Activated naive CD8-positive, alpha-beta T cell treated with anti-CD3 and anti-CD28 coated beads for 36 hours (primary cell): ENCODE measurements at regions not wholly inside any gene's neighbourhood (a gene's known extent, or its start where the extent isn't known, plus 50 kb on each side); places are given as distances from the start of the nearest gene placed in this dataset.

Experiments
- DNase-seq: peaks from one replicate; pipeline ENCODE4 v3.0.0; 2021
- H3K27ac Mint-ChIP-seq: one replicate; pipeline ENCODE4 v1.8.0; 2022; ENCODE audit warnings: mild to moderate bottlenecking, moderate library complexity, mixed read lengths
- H3K27me3 Mint-ChIP-seq: one replicate; pipeline ENCODE4 v1.8.0; 2022; ENCODE audit warnings: mild to moderate bottlenecking, mixed read lengths
- H3K36me3 Mint-ChIP-seq: one replicate; pipeline ENCODE4 v1.8.0; 2021; ENCODE audit warnings: mild to moderate bottlenecking, mixed read lengths
- H3K4me1 Mint-ChIP-seq: one replicate; pipeline ENCODE4 v1.8.0; 2021; ENCODE audit warnings: mixed read lengths
- H3K4me3 Mint-ChIP-seq: one replicate; pipeline ENCODE4 v1.8.0; 2022; ENCODE audit warnings: mild to moderate bottlenecking, moderate library complexity, mixed read lengths
- H3K9me3 Mint-ChIP-seq: one replicate; pipeline ENCODE4 v1.8.0; 2022; ENCODE audit warnings: mixed read lengths

DNA sequence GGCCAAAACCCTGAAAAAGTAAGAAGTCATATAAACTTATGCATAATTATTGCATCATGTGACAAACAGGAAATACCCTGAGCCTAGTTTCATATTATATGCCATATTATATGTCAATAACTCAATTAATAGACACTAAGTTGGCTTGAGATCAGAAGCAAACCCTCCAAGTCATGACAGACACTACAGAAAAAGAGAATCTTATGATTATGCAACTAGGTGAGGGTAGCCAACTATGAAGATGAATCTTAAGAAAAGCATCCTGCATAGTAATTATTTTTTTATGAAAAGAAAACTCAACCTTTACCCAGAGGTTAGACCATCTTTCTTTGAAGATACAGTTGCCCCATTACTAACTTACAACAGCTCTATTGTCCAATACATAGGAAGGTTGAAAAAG, 192.4 kb upstream of the VEPH1 start:
- Mint-ChIP-seq H3K4me1 (no peaks in the 10 kb centered on the region), H3K4me3 (no peak overlapping the region), H3K9me3 (peaks cover 2% of the 10 kb centered on the region), H3K27me3 (peaks cover 8% of the 10 kb centered on the region), H3K27ac (no peak overlapping the region), H3K36me3 (no peaks in the 10 kb centered on the region)
- DNase-seq, result no peak

- H3K27me3 Mint-ChIP-seq, result peaks cover 8% of the 10 kb centered on the region
Measured at GRCh38 chr3:157695103-157695502, 191.9 kb upstream of the VEPH1 start.

GRCh38 chr3:157693762-157694161, 190.5 kb upstream of the VEPH1 start:
- DNase-seq, result no peak
- H3K27me3 Mint-ChIP-seq, result peaks cover 4% of the 10 kb centered on the region
- no peak overlapping the region for H3K27ac Mint-ChIP-seq
- H3K36me3 Mint-ChIP-seq, result no peaks in the 10 kb centered on the region
- no peaks in the 10 kb centered on the region for H3K4me1 Mint-ChIP-seq
- no peak overlapping the region for H3K4me3 Mint-ChIP-seq
- peaks cover 11% of the 10 kb centered on the region for H3K9me3 Mint-ChIP-seq

More at GRCh38 chr3:157695103-157695502, 191.9 kb upstream of the VEPH1 start:
- no peak overlapping the region for H3K27ac Mint-ChIP-seq
- H3K4me1 Mint-ChIP-seq, result no peaks in the 10 kb centered on the region
- no peak overlapping the region for H3K4me3 Mint-ChIP-seq
- DNase-seq, result no peak
- peaks cover 4% of the 10 kb centered on the region for H3K9me3 Mint-ChIP-seq
- H3K36me3 Mint-ChIP-seq, result no peaks in the 10 kb centered on the region

DNA sequence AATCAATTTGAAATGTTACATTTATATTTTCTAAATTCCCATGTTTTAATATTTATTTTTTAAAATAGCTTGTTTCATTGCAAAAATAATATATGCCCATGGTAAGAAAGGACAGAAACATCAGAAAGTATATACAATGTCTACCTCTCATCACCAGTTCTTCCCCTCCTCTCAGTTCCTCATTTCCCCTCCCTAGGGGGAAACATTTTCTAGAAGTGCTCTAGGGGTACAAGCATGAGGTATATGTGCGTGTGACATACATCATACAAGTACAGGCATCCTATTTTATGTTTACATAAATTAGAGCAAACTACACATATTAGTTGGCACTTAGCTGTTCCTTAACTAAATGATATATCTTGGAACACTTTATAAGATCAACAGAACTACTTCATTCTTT, 189.3 kb upstream of the VEPH1 start:
- Mint-ChIP-seq H3K4me3 (no peak overlapping the region), H3K9me3 (peaks cover 16% of the 10 kb centered on the region), H3K36me3 (no peaks in the 10 kb centered on the region), H3K4me1 (no peaks in the 10 kb centered on the region), H3K27ac (no peak overlapping the region), H3K27me3 (no peaks in the 10 kb centered on the region)
- no peak for DNase-seq

DNA sequence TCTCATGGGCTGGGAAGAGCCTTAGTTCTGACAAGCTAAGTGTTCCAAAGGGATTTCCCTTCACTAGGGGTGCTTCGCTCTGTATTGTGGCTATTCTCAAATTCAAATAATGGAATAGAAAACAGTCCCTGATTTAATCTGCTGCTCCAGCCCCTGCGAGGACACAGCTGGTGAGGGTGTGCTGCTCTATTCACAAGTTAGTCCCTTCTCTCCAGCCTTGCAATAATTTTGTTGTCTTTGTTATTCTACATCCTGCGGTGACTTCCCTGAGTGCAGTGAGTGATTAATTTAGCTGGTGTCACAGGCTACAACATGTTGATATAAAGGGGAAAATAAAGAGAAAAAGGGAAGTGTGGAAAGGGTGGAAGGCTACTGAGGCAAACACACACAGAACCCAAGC, 180.5 kb upstream of the VEPH1 start:
- Mint-ChIP-seq H3K27ac (no peak overlapping the region), H3K9me3 (peaks cover 8% of the 10 kb centered on the region), H3K4me3 (no peak overlapping the region), H3K4me1 (no peaks in the 10 kb centered on the region), H3K27me3 (no peaks in the 10 kb centered on the region), H3K36me3 (no peaks in the 10 kb centered on the region)
- no peak for DNase-seq

DNA sequence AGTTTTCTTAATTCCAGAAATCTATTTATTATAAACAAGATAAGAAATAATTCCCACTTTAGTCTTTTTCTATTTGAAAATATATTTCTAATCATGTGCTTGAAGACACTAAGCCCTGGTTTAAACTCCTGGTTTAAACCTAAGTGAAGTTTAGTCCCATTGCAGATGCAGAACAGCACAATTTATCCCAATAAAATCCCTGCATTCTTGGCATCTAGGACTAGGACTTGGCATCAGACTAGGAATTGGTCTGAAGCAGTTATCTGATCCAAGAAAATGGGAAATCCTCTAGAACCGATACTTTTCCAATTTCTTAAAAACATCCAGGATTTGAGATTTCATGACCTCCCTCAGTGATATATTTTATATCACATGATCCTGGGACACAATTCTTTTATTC, 168.8 kb upstream of the VEPH1 start:
- Mint-ChIP-seq H3K4me1 (no peaks in the 10 kb centered on the region), H3K9me3 (no peaks in the 10 kb centered on the region), H3K4me3 (no peak overlapping the region), H3K27me3 (no peaks in the 10 kb centered on the region), H3K27ac (no peak overlapping the region), H3K36me3 (no peaks in the 10 kb centered on the region)
- no peak for DNase-seq

- Mint-ChIP-seq H3K9me3 (no peaks in the 10 kb centered on the region), H3K27ac (no peak overlapping the region), H3K27me3 (no peaks in the 10 kb centered on the region), H3K4me1 (no peaks in the 10 kb centered on the region), H3K4me3 (no peak overlapping the region), H3K36me3 (no peaks in the 10 kb centered on the region)
- DNase-seq, result no peak
Measured at GRCh38 chr3:157671656-157672055, 168.4 kb upstream of the VEPH1 start.

- no peaks in the 10 kb centered on the region for H3K9me3 Mint-ChIP-seq
- no peak overlapping the region for H3K27ac Mint-ChIP-seq
- H3K36me3 Mint-ChIP-seq, result no peaks in the 10 kb centered on the region
- H3K27me3 Mint-ChIP-seq, result no peaks in the 10 kb centered on the region
- H3K4me1 Mint-ChIP-seq, result no peaks in the 10 kb centered on the region
- DNase-seq, result no peak
- H3K4me3 Mint-ChIP-seq, result no peak overlapping the region
Measured at GRCh38 chr3:157669416-157669815, 166.2 kb upstream of the VEPH1 start.

- no peaks in the 10 kb centered on the region for H3K4me1 Mint-ChIP-seq
- H3K27me3 Mint-ChIP-seq, result no peaks in the 10 kb centered on the region
- no peaks in the 10 kb centered on the region for H3K9me3 Mint-ChIP-seq
- DNase-seq, result no peak
- no peak overlapping the region for H3K4me3 Mint-ChIP-seq
- no peak overlapping the region for H3K27ac Mint-ChIP-seq
- H3K36me3 Mint-ChIP-seq, result no peaks in the 10 kb centered on the region
Measured at GRCh38 chr3:157667493-157667892, 164.3 kb upstream of the VEPH1 start.

DNA sequence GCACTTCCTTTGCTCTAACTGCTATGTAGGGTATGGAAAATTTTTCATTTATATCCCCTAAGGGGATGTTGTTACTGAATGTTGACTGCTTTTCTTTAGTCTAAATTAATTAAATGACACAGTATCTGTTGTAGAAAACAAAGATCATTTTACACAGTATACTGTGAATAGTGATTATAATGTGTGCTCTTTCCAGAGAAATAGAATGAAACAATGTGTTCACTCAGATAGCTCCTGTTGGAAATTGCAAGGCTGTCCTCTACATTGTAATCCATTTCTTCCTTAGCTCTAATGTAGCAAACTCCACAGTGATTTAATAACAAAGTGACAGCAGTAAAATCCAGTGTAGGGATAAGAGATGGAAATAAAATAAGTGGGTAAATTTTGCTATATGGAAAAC, 159.0 kb upstream of the VEPH1 start:
- peaks cover 6% of the 10 kb centered on the region for H3K27me3 Mint-ChIP-seq
- H3K4me3 Mint-ChIP-seq, result no peak overlapping the region
- H3K36me3 Mint-ChIP-seq, result no peaks in the 10 kb centered on the region
- no peak for DNase-seq
- H3K9me3 Mint-ChIP-seq, result no peaks in the 10 kb centered on the region
- H3K27ac Mint-ChIP-seq, result no peak overlapping the region
- H3K4me1 Mint-ChIP-seq, result no peaks in the 10 kb centered on the region

GRCh38 chr3:157660847-157661246, 157.6 kb upstream of the VEPH1 start:
- no peak overlapping the region for H3K27ac Mint-ChIP-seq
- H3K4me3 Mint-ChIP-seq, result no peak overlapping the region

DNA sequence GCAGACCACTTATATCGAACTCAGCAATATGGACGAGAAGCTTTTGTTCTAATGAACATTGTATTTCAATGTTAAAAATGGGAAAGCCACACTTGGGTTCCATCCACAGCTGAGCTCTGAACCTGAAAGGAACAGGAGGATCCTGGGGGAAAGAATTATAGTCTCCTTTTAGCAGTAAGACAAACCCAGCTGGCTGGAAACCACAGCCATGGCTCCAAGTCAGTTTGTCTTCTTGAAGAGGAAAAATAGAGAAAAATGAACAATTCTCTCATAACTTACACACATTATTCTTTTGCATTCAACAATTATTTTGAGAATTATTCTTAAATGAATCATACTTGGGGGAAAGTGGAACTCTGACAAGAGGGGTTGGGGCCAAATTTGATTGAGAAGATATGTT, 149.2 kb upstream of the VEPH1 start:
- no peaks in the 10 kb centered on the region for H3K4me1 Mint-ChIP-seq
- no peak overlapping the region for H3K4me3 Mint-ChIP-seq
- DNase-seq, result no peak
- no peaks in the 10 kb centered on the region for H3K9me3 Mint-ChIP-seq
- no peak overlapping the region for H3K27ac Mint-ChIP-seq
- H3K36me3 Mint-ChIP-seq, result no peaks in the 10 kb centered on the region
- no peaks in the 10 kb centered on the region for H3K27me3 Mint-ChIP-seq

More at GRCh38 chr3:157660847-157661246, 157.6 kb upstream of the VEPH1 start:
- H3K4me1 Mint-ChIP-seq, result no peaks in the 10 kb centered on the region
- no peaks in the 10 kb centered on the region for H3K9me3 Mint-ChIP-seq
- no peaks in the 10 kb centered on the region for H3K36me3 Mint-ChIP-seq
- H3K27me3 Mint-ChIP-seq, result peaks cover 6% of the 10 kb centered on the region
- no peak for DNase-seq

DNA sequence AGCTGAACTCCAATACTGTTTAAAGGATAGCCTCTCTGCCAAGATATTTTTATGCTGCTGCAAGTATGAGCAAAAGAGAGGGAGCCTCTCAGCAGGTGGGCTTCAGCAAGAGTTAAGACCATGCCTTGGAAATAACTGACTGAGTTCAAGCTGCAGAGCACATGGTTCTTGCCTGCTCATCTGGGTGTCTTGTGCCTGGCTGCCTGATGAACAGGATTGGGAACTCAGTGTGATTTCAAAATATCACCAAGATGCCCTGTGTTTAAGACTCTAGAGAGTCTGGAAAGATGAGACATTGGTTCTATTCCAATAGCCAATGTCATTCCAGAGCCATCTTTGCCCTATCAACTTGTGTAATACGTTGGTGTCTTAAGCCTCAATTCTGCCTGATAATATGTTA, 147.5 kb upstream of the VEPH1 start:
- Mint-ChIP-seq H3K9me3 (no peaks in the 10 kb centered on the region), H3K36me3 (no peaks in the 10 kb centered on the region), H3K27me3 (no peaks in the 10 kb centered on the region), H3K27ac (no peak overlapping the region), H3K4me3 (no peak overlapping the region), H3K4me1 (no peaks in the 10 kb centered on the region)
- DNase-seq, result no peak

DNA sequence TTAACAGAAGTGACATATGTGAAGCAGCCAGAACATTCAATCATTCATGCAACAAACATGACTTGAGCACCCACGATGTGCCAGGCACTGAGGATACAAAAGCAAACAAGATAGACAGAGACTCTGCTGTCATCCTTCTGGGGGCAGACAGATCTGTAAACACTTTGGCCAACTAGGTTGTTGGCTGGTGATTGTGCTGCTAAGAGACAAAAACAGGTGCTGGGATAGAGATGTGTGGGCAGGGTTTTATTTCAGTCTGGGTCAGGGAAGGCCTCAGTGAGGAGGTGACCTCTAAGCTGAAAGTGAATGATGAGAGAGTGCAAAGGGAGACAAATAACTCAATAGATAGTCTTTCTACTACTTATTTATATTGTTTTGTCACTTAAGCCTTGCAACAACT, 147.0 kb upstream of the VEPH1 start:
- Mint-ChIP-seq H3K4me1 (no peaks in the 10 kb centered on the region), H3K9me3 (no peaks in the 10 kb centered on the region), H3K4me3 (no peak overlapping the region), H3K36me3 (no peaks in the 10 kb centered on the region), H3K27ac (no peak overlapping the region), H3K27me3 (no peaks in the 10 kb centered on the region)
- no peak for DNase-seq

- no peaks in the 10 kb centered on the region for H3K27me3 Mint-ChIP-seq
- H3K9me3 Mint-ChIP-seq, result no peaks in the 10 kb centered on the region
- no peak overlapping the region for H3K4me3 Mint-ChIP-seq
Measured at GRCh38 chr3:157649511-157649910, 146.3 kb upstream of the VEPH1 start.

DNA sequence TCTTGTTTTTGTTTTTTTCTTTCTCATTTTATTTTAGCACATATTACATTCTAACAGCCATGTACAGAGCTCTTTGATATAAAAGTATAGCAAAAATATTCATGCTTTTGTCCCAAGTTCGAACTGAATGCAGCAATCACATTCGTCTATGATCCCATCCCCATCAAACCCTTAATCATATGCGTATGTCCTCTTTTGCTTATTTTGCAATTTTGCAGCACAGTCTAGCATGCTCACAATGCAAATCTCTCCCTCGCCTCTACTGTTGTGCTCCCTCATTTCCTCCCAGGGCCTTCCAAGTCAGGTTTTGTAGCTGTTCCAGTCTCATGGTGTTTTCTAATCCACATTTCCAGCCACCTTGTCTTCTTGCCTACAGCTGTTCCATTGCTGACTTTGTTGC, 144.6 kb upstream of the VEPH1 start:
- Mint-ChIP-seq H3K9me3 (no peaks in the 10 kb centered on the region), H3K27me3 (no peaks in the 10 kb centered on the region), H3K27ac (no peak overlapping the region), H3K4me1 (no peaks in the 10 kb centered on the region), H3K4me3 (no peak overlapping the region), H3K36me3 (no peaks in the 10 kb centered on the region)
- DNase-seq, result no peak

More at GRCh38 chr3:157649511-157649910, 146.3 kb upstream of the VEPH1 start:
- Mint-ChIP-seq H3K4me1 (no peaks in the 10 kb centered on the region), H3K36me3 (no peaks in the 10 kb centered on the region), H3K27ac (no peak overlapping the region)
- DNase-seq, result no peak
